Cardiac muscle cell (in vitro differentiated cells and primary cell): ENCODE measurements at regions not wholly inside any gene's neighbourhood (a gene's known extent, or its start where the extent isn't known, plus 50 kb on each side); places are given as distances from the start of the nearest gene placed in this dataset.

Experiments used
- DNase-seq, 2 donors: peaks; one replicate each; pipeline versions ENCODE4 v3.0.0 to v3.0.0-alpha.2; 2010 to 2017; ENCODE audit warnings: low read depth in 1 of 2, low spot score in 1 of 2
- H3K27ac ChIP-seq: fragments of 200-600 bp; sonication (generic); 2 replicates; pipeline ENCODE4 v1.5.1; 2016
- H3K27me3 ChIP-seq: fragments of 200-600 bp; sonication (generic); 2 replicates; pipeline ENCODE4 v1.6.0; 2016; ENCODE audit warnings: control low read depth
- H3K36me3 ChIP-seq: fragments of 200-600 bp; sonication (generic); 2 replicates; pipeline ENCODE4 v1.5.1; 2016; ENCODE audit warnings: control low read depth
- H3K4me1 ChIP-seq: fragments of 200-600 bp; sonication (generic); 2 replicates; pipeline ENCODE4 v1.8.1; 2017; ENCODE audit warnings: low read depth, mild to moderate bottlenecking, mixed run types
- H3K4me3 ChIP-seq: fragments of 200-600 bp; sonication (generic); 2 replicates; pipeline ENCODE4 v1.5.1; 2016; ENCODE audit warnings: mild to moderate bottlenecking
- H3K9me3 ChIP-seq: fragments of 200-600 bp; sonication (generic); 2 replicates; pipeline ENCODE4 v1.5.1; 2017; ENCODE audit warnings: low read depth, mild to moderate bottlenecking, control low read depth
- TF ChIP-seq, protein P1 (sequence below): IDR thresholded peaks from 2 replicates; pipeline ENCODE4 v1.5.1; 2012; ENCODE audit warnings: low read depth, mild to moderate bottlenecking, low read length

DNA sequence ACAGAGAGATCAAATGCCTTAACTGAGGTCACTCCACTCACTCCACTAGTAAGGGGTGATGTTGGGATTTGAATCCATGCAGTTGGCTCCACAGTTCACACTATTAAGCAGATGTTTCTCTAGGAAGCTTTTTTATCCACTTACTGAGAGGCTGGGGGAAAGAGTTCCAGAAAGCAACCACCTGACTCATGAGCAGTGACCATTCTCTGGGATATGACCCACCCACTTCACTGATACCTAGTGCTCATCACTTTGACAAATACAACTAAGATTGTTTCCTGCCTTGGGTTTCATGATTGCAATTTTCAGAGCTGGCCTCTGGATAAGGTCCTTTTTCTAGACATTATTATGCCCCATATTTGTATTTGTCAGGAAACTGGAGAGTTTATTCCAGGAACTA, 152.1 kb upstream of the PLEKHG7 start:
- TF ChIP-seq, protein P1, sequence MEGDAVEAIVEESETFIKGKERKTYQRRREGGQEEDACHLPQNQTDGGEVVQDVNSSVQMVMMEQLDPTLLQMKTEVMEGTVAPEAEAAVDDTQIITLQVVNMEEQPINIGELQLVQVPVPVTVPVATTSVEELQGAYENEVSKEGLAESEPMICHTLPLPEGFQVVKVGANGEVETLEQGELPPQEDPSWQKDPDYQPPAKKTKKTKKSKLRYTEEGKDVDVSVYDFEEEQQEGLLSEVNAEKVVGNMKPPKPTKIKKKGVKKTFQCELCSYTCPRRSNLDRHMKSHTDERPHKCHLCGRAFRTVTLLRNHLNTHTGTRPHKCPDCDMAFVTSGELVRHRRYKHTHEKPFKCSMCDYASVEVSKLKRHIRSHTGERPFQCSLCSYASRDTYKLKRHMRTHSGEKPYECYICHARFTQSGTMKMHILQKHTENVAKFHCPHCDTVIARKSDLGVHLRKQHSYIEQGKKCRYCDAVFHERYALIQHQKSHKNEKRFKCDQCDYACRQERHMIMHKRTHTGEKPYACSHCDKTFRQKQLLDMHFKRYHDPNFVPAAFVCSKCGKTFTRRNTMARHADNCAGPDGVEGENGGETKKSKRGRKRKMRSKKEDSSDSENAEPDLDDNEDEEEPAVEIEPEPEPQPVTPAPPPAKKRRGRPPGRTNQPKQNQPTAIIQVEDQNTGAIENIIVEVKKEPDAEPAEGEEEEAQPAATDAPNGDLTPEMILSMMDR: no peak
- H3K27ac ChIP-seq: no peak overlapping the region
- peaks cover 41% of the 10 kb centered on the region for H3K4me1 ChIP-seq
- no peaks in the 10 kb centered on the region for H3K9me3 ChIP-seq
- no peak overlapping the region for H3K4me3 ChIP-seq
- no peak for DNase-seq
- no peaks in the 10 kb centered on the region for H3K27me3 ChIP-seq
- no peaks in the 10 kb centered on the region for H3K36me3 ChIP-seq

DNA sequence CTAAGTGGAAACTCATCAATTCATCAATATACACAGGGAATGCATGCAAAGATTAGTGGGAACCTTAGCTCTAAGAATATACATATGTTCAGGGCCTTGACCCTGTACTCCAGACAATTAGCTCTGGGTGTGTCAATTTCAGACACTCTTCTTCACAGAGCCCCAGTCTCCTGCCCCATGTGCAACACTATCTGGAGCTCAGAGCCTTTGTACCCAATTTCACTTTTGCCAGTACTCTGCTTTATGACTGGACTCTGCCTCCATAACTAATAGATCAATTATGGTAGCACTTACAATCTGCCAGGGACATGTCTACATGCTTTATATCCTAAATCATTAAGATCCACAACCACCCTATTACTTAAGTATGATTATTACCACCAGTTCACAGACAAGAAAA, 152.5 kb upstream of the PLEKHG7 start:
- H3K9me3 ChIP-seq: no peaks in the 10 kb centered on the region
- TF ChIP-seq, protein P1: no peak
- H3K27me3 ChIP-seq: no peaks in the 10 kb centered on the region
- DNase-seq: no peak
- H3K36me3 ChIP-seq: no peaks in the 10 kb centered on the region
- H3K27ac ChIP-seq: no peak overlapping the region
- H3K4me3 ChIP-seq: no peak overlapping the region
- H3K4me1 ChIP-seq: peaks cover 41% of the 10 kb centered on the region

DNA sequence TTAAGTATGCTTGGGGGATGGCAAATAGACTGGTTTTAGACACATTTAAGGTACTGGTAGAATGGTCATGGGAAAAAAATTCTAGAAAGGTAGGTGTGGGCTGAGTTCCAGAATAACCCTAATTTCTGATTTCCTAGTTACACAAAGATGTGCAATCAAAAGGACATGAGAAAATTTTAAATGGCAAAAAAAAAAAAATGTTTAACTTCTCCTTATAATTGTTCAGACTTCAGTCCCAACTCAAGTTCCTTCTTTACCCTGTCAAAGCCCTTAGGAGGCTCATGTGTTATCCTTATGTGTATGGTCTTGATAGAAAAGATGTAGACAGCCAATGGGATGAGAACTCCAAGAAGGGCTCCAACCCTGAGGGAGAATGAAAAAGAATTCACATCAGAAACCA, 153.3 kb upstream of the PLEKHG7 start:
- Histone ChIP-seq H3K9me3 (no peaks in the 10 kb centered on the region), H3K27me3 (no peaks in the 10 kb centered on the region)
- no peak for DNase-seq

DNA sequence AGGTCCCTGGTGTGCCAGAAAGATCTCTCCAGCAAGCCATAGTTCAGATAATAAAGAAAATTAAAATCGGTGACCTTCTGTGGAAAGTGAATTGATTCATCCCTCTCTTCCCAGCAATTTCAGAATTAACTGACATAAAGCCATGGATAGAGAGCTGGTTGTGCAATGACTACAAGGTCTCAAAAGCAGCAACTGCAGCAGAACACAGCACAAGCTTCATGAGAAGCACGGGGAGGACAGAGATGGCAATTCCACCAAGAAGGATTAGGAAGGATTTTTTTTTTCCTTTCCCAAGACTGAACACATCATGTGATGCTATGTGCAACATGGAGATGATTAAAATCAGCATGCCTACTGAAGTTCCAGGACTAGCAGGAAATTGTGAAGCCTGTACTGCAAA, 154.9 kb upstream of the PLEKHG7 start:
- H3K4me1 ChIP-seq: peaks cover 35% of the 10 kb centered on the region
- no peak overlapping the region for H3K27ac ChIP-seq
- no peak for DNase-seq
- H3K4me3 ChIP-seq: no peak overlapping the region
- no peaks in the 10 kb centered on the region for H3K9me3 ChIP-seq
- H3K36me3 ChIP-seq: no peaks in the 10 kb centered on the region
- TF ChIP-seq, protein P1: no peak
- no peaks in the 10 kb centered on the region for H3K27me3 ChIP-seq

More for the DNA sequence above, 153.3 kb upstream of the PLEKHG7 start:
- H3K27ac ChIP-seq: no peak overlapping the region
- no peak overlapping the region for H3K4me3 ChIP-seq
- no peaks in the 10 kb centered on the region for H3K36me3 ChIP-seq
- TF ChIP-seq, protein P1: no peak
- peaks cover 40% of the 10 kb centered on the region for H3K4me1 ChIP-seq

DNA sequence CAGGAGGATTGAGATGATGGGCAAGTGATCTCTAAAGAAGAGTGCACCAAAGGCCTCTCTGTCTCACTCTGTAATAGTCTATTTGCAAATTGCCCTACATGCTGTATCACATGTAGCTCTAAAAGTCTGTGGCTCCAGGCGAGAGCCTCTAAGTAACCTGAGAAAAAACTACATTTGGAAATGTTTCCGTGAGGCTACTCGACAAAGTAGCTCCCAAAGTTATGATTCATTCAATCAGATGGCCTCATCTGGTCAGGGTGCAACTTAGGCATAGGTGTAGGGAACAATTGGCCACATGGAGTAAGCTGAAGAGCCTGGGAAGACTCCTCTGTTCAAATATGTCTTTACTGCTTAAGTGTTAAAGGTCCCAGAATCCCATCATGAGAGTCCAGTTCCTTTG, 155.4 kb upstream of the PLEKHG7 start:
- Histone ChIP-seq H3K9me3 (no peaks in the 10 kb centered on the region), H3K4me3 (no peak overlapping the region), H3K36me3 (no peaks in the 10 kb centered on the region), H3K27ac (no peak overlapping the region), H3K4me1 (peaks cover 32% of the 10 kb centered on the region), H3K27me3 (no peaks in the 10 kb centered on the region)
- DNase-seq: no peak
- TF ChIP-seq, protein P1: no peak
